Ecto neural progenitor cell (in vitro differentiated cells): ENCODE measurements at regions not wholly inside any gene's neighbourhood (a gene's known extent, or its start where the extent isn't known, plus 50 kb on each side); places are given as distances from the start of the nearest gene placed in this dataset.

Experiments
- DNase-seq: peaks from one replicate; pipeline ENCODE4 v3.0.0-alpha.2; 2018; ENCODE audit warnings: low spot score

GRCh38 chr1:36675931-36676562 lies 193.3 kb upstream of the CSF3R start:
- DNase-seq = no peak

GRCh38 chr1:36675106-36675505 lies 192.4 kb upstream of the CSF3R start:
- DNase-seq = no peak

- DNase-seq = peak; percentile 56
Observed at GRCh38 chr1:36673202-36673601, 190.5 kb upstream of the CSF3R start.

- DNase-seq = no peak
Observed at GRCh38 chr1:36669262-36669661, 186.5 kb upstream of the CSF3R start.

GRCh38 chr1:36667836-36668235 lies 185.1 kb upstream of the CSF3R start:
- DNase-seq = no peak

- no peak for DNase-seq
Observed at GRCh38 chr1:36667256-36667655, 184.5 kb upstream of the CSF3R start.

- no peak for DNase-seq
Observed at GRCh38 chr1:36665478-36666080, 182.9 kb upstream of the CSF3R start.

GRCh38 chr1:36664571-36665287 lies 182.0 kb upstream of the CSF3R start:
- DNase-seq = no peak

GRCh38 chr1:36663772-36664430 lies 181.2 kb upstream of the CSF3R start:
- no peak for DNase-seq

- DNase-seq = no peak
Observed at GRCh38 chr1:36658838-36659237, 176.1 kb upstream of the CSF3R start.

GRCh38 chr1:36657826-36658225 lies 175.1 kb upstream of the CSF3R start:
- DNase-seq = no peak

GRCh38 chr1:36656838-36657237 lies 174.1 kb upstream of the CSF3R start:
- no peak for DNase-seq

GRCh38 chr1:36656271-36656670 lies 173.6 kb upstream of the CSF3R start:
- DNase-seq = no peak

GRCh38 chr1:36654586-36654985 lies 171.9 kb upstream of the CSF3R start:
- DNase-seq = no peak

GRCh38 chr1:36653850-36654249 lies 171.1 kb upstream of the CSF3R start:
- no peak for DNase-seq

- DNase-seq = no peak
Observed at GRCh38 chr1:36652586-36652985, 169.9 kb upstream of the CSF3R start.

GRCh38 chr1:36652011-36652410 lies 169.3 kb upstream of the CSF3R start:
- no peak for DNase-seq

- no peak for DNase-seq
Observed at GRCh38 chr1:36651176-36651910, 168.6 kb upstream of the CSF3R start.

GRCh38 chr1:36650200-36651065 lies 167.7 kb upstream of the CSF3R start:
- peak; percentile 76 for DNase-seq

GRCh38 chr1:36645867-36646266 lies 163.2 kb upstream of the CSF3R start:
- no peak for DNase-seq

- DNase-seq = no peak
Observed at GRCh38 chr1:36644556-36644955, 161.8 kb upstream of the CSF3R start.
